Fibroblast of gingiva (primary cell): ENCODE measurements at regions not wholly inside any gene's neighbourhood (a gene's known extent, or its start where the extent isn't known, plus 50 kb on each side); places are given as distances from the start of the nearest gene placed in this dataset.
"Not testable (repeated sequence)": the region's sequence is repeated elsewhere in the genome, so short reads cannot be mapped to it uniquely, and the experiment has no call there.

Source experiments
- DNase-seq: peaks from one replicate; pipeline ENCODE4 v3.0.0-alpha.2; 2011; ENCODE audit warnings: low read depth

DNA sequence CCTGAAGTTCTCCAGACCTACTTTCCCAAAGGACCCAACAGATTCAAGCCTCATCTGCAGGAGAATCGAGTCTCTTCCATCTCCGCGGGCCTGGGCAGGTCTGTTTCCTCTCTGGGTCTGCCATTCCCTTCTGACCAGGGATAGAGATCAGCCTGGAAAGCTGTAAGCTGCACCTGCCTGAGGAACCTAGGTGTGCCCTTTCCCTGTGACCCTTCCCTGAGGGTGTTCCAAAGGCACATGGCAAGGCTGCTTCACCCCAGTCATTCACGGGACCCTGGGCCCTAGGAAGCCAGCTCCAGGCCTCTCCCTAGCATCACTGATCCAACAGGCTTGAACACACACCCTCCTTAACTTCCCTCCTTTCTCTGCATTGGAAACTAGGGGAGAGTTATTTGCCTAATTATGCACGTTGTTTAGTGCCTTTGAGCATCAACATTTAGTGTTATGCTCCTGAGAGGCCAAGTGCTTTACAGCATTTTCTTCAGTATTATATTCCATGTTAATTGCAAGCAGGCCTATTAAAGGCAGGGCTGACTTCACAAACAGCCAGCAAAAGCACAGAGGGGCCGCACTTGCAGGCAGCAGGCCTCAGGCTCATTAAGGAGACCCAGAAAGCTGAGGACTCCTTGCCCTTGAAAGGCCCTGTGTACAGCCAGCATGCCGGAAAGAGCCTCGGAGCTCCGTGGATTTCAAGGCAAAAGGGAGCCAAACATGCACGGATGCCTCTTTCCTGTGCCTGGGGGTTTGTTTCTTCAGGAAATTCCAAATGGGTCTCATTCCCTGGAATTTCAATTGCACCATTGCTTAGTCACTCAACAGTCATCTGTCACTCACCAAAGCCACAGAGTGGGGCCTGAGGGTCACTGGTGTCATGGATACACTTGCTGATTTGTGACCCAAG, 91.0 kb upstream of the FAM20C start:
- peak; percentile 54 for DNase-seq

- DNase-seq = no peak
Observed at GRCh38 chr7:102047-102711, 90.2 kb upstream of the FAM20C start.

- DNase-seq = peak; percentile 81
Observed at GRCh38 chr7:102721-103120, 89.7 kb upstream of the FAM20C start.

DNA sequence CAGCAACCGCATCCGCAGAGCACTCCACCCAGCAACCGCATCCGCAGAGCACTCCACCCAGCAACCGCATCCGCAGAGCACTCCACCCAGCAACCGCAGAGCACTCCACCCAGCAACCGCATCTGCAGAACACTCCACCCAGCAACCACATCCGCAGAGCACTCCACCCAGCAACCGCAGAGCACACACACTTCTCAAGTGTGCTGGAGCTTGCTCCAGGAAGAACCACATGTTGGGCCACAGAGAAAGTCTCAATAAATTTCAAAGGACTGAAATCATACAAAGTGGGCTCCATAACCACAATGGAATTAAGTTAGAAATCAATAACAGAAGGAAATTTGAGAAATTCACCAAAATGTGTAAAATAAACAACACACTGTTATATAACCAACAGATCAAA, 88.4 kb upstream of the FAM20C start:
- DNase-seq = not testable (repeated sequence)

DNA sequence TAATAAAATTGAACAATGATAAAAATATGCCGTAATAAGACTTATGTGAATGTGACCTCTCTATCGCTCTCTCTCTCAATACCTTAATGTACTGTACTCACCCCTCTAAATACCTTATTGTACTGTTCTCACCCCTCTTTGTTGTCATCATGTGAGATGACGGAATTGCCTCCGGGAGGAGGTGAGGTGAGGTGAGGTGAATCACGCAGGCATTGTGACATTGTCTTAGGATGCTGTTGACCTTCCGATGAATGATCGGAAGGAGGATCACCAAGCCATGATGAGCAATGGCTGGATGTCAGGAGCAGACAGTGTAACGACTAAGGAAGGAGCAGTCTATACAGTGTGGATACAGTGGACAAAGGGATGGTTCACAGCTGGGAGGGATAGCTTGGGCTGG, 87.4 kb upstream of the FAM20C start:
- DNase-seq = no peak

GRCh38 chr7:106356-106755, 86.0 kb upstream of the FAM20C start:
- no peak for DNase-seq

DNA sequence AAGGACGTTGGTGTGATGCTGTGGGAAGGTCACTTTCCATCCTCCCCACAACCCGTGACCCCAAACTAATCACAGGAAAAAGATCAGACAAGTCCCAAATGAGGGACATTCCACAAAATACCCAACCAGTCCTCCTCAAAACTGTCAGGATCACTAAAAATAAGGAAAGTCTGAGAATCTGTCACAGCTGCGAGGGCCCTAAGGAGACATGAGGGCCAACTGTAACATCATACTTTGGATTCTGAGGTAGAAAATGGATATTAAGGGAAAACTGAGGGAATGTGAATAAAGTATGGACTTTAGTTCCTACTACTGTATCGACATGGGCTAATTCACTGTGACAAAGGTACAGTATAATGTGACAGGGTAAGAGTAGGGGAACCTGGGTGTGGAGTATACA, 85.1 kb upstream of the FAM20C start:
- no peak for DNase-seq

DNA sequence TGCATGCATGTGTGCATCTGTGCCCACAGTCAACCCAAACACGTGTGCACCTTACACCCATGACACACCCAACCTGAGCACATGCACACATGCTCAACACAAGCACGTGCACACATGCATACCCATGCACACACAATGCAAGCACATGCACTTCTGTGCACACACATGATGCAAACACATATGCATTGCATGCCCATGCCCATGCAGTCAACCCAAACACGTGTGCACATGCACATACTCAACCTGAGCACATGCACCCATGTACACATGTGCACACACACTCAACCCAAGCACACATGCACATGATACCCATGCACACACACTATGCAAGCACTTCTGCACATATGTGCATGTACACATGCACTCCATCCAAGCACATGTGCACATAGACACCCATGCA, 84.5 kb upstream of the FAM20C start:
- no peak for DNase-seq

DNA sequence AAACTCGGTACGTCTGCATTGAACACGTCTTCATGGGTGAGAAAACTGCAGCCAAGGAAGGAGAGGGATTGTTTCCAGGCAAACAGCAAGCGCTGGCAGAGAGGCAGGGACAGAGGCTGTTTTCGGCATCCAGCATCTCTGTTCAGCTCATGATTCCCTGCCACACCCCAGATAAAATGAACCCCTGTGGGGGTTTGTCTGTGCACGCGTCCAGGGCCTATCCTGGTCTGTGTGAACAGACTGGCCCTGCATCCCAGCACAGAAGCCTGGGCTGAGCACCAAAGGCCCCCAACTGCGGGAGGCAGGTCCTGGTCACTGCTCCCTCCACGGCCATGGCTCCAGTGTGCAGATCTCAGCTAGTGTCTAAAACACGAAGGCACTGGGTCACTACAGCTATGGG, 83.3 kb upstream of the FAM20C start:
- DNase-seq = no peak

DNA sequence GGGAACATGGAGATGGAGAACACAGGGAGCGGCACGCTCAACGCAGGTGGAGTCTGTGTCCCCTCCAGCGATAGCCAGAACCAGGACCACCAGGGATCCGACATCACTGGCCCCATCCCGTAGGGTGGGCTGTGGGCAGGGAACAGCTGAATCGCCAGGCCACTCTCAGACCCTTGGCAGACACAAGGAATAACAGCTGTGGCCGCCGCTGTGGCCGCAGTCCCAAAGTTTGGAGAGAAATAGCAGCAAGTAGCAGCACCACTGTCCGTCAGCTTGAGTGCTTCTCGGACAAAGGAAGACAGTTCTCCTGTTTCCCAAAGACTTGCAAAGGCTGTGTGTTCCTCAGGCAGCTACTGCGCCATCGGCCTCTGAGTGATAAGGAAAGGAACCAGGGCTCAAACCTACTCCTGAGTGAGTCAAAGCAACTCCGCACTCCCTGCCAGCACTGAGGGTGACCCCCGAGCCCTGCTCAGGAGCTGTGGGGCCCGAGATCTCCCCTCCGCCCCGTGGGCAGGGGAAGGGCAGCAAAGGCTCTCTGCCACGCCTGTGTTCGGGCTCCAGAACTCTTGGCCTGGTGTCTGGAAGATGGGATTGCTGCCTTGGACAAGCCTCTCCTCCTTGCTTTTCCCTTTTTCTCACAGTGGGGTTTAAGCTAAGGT, 82.3 kb upstream of the FAM20C start:
- DNase-seq = no peak

- DNase-seq = no peak
Observed at GRCh38 chr7:110557-111232, 81.7 kb upstream of the FAM20C start.

DNA sequence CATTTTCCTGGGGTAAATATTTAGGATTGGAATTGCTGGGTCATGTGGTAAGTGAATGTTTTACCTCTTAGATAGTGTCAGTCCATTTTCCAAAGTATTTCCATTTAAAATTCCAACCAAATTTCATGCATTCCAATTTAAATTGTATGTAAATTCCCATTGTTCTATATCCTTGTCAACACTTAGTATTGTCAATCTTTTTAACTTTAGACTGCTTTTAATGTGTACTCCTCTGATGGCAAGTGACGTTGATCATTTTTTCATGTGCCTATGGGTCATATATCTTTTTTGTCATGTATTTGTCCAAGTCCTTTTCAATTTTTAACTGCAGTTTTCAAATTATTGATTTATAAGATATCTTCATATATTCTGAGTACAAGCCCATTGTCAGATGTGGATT, 80.8 kb upstream of the FAM20C start:
- no peak for DNase-seq

GRCh38 chr7:112881-113280, 79.5 kb upstream of the FAM20C start:
- no peak for DNase-seq

DNA sequence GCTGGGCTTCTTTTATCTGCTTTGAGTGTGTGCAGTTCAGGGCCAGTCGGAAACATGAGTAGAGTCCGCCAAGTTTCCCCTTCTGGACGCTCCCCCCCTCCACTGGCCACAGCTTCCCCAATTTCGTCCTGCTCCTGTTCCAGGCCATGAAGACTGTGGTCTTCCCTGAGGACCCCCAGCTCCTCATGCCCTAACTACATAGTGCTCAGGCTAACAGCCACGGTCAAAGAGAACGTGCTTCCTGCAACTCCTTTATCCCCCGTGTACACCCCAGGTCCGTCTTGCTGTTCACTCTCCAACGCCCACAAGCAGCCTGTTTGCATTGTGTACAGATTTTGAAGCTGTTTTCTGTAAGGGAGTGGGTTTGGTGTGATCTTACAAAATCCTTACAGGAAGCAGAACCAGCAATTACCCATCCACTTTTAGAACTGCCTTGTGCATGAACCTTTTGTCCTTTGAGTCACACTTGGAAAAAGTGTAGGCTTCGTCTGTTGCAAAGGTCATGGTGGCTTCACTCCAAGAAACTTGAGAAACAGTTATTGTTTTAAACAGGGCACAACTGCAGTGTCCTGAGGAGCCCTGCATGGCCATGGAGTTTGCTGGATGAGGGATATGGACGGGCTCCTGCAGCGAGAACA, 77.0 kb upstream of the FAM20C start:
- peak; percentile 91 for DNase-seq

DNA sequence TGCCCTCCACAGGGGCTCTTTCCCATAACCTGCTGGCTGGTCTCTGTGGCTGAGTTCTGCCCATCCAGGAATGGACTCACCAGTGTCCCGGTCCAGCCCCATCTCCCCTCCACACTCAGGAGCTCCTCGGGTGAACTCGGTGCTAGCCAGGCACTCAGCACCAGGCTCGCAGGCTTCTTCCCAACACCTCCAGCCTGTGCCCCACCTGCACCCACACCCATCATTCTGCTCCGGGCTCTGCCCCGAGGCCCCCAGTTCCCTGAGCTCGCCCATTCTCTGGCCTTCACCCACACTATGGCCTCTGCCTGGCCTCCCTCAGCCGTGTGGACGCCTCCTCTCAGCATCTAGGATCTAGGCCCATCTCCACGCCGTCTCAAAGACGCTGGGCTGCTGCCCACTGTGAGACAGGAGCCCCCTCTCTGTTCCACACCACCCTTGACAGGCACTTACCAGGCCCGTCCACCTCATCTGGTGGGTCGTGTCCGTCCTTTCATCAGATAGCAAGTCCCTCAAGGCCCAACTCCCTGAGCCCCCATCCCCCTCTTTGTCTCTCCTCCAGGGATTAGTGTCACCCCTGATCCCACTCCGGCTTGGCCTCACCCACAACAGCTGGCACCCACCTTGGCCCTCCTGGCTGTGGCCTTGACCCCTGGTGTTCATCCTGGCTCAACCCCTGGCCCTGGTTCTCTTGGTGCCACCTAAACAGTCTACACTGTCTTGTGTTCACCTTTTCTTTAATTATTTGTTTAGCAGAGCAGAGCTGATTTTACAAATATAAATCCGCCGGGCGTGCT, 76.0 kb upstream of the FAM20C start:
- no peak for DNase-seq

DNA sequence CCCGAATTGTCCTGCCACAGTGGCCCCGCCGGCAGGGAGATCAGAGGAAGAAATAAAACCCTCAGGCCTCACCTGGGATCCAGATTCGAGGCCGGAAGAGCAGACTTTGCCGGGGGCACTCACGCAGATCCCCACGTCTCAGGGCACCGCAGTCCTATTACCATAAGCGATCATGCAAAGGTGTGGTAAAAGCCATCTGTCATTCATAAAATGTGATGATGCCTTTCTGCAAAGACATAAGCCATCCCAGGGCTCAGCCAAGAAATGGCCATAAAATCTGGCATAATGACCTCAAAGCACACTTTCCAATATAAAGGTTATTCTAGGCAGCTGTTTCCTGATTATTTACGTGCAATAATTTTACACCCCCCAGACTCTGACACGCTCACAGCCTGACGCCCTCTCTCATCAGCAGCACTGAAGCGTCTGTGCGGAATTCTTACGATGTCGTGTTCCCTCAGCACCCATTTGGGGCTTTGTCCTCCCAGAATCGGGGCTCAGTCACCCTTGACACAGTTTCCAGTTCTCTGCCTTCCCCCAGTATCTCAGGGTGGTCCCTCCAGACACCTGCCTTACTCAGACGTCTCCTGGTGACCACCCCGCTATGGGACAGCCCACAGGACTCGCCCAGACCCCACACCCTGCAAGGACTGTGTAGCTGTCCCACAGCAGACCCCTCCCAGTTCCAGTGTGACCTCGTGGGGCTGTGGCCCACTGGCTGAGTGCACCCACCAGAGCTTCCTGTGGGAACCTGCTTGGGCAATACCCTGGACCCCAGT, 74.3 kb upstream of the FAM20C start:
- DNase-seq = no peak

DNA sequence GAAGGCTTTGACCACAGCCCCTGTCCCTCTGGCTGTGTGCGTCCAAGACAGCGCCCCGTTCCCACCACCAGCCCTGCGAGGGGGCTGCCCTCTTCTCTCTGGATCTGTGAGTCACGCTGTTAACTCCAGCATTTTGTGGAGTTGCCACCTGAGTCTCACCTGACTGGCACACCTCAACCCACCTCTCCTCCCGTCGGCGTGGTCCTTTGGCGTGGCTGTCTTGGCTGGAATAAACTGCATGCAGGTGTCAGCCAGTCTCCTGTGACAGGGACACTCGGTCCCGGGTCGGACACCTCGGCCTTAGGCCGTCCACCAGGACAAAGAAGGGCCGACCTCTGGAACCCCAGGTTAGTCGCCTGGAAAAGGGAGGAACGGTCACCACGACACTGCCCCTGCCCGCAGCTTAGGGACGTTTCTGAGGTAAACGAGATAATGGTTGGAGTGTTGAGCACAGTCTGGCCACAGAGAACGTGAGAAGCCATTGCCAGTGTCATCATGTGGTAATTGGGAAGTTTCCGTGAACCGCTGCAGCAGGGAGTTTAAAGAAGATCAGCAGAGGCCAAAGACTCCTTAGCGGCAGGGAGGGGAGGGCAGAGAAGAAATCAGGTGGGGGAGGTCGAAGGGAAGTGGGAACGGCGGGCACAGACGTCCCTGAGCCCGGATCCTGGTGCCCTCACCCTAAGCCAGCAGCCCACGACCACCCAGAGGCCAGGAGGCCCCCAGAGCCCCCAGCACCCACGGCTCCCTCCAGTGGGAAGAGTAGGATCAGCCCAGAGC, 73.6 kb upstream of the FAM20C start:
- DNase-seq = no peak

GRCh38 chr7:119392-120163, 72.8 kb upstream of the FAM20C start:
- DNase-seq = no peak
